NCI-H82 treated with DMSO at 0.1 percent for 48 hours (cell line): ENCODE measurements at regions not wholly inside any gene's neighbourhood (a gene's known extent, or its start where the extent isn't known, plus 50 kb on each side); places are given as distances from the start of the nearest gene placed in this dataset.
A peak's percentile ranks its signal among the peaks of the same experiment; 100 is the strongest.

Source experiments
- DNase-seq: peaks from one replicate; lab custom pipeline; 2025; ENCODE audit not compliant: unreplicated experiment; lab: John Stamatoyannopoulos, UW

DNA sequence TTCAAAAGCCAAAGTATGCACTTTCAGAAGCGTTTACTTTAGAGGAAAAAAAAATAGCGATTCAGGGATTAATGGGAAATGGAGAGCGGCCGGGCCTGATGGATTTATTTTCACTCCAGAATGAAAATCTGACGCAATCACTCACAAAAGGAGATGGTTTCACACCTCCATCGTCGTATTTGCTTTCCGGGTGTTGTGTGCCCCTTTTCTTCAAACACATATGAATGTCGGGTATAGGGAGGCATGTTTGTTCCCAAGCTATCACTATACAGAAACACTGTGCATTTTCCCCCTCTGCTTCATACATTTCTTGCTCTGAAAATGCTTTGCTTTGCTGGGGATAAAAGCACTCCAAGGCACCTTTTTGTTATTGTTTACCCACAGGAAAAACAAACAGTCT lies 562.2 kb upstream of the ZFHX3 start:
- DNase-seq, result no peak

DNA sequence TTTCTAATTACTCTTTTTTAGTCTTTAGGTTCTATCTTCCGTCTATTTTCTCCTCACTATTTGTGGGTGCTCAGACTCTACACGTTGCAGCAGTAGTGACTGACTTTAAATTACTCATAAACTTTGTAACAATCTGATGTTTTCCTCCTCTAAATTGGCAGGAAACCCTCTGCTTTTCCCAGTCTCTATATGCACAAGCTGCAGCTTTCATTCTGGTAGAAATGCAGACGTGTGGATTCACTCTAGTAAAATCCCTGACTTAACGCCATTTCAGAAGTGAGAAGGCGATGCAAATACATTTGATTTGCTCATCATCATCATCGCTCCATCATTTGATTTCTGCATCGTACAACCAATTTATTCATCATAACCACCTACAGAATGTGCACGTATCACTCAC lies 561.0 kb upstream of the ZFHX3 start:
- DNase-seq, result no peak

DNA sequence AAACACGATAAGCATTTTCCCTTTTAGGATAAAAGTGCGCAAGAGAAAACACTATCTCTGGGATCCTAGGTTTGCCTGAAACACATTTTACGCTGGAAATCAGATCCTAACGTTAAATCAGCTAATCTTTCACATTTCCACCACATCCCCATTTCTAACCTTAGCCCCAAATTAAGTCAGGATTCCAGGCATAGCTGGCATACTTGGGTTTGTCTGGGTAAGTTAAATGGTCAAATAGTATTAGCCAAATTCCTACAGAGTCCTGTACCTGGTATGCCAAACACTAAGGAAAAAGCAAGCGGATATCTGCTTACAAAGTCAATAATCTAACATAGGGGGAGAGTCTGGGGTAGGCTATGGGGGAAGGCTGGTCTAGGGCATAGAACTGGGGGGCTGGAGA lies 557.4 kb upstream of the ZFHX3 start:
- DNase-seq, result no peak

DNA sequence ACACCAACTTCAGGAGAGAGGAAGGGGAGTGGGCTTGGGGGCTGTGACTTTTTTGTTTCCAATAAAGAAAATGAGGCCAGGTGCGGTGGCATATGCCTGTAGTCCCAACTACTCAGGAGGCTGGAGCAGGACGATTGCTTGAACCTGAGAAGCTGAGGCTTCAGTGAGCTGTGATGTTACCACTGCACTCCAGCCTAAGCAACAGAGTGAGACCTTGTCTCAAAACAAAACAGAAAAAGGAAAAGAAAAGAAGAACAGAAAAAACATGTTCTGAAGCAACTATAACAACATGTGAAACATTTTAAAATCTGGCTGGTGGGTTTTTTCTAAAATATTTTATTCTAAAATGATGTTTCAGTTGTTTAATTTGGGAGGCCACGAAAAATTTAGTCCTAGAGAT lies 554.0 kb upstream of the ZFHX3 start:
- no peak for DNase-seq

DNA sequence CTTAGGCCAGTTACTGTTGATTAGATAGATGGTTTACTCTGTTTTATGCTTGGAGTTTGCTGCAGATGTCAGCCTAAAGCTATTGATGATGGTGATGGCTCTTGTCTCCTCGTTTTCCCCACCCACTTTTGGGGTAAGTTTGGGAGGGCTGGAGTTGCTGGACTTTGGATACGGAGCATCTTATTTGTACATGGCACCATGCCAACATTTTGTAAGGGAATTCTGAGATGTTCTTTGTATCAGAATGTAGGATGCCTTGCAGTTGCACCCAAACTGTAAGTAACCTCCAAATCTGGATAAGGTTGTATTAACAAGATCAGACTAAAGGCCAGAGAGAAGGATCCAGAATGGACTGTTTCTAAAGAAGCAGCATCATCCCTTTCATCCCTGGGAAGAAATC lies 551.9 kb upstream of the ZFHX3 start:
- DNase-seq, result no peak

DNA sequence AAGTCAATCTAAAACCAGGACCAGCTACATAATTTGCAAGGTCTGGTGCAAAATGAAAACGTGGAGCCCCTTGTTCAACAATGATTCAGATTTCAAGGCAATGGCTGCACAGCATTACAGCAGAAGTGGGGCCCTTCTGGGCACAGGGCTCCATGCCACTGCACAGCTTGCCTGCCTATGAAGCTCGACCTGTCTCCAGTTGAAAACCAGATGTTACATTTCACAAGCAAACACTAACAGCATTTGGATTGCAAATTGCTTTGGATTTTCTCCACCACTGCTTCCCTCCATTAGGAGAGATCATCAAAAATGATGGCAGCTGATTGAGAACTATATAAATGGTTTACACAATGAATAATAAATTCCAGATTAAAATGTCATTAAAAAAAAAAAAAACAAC lies 551.4 kb upstream of the ZFHX3 start:
- no peak for DNase-seq

DNA sequence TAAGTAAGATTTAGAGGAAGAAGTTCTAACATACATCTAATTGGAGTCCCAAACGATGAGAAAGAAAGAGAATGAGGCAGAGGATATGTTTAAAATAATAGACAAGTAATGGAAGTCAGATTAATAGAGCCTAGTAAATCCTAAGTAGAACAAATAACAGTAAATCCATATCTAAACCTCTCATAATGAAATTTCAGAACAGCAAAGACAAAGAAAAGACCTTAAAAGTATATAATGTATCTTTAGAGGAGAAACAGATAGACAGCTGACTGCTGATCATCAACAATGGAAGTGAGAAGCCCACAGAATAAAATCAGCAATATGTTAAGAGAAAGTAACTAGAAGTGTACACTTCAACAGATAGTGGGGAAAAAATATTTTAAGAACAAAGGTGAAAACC lies 536.2 kb upstream of the ZFHX3 start:
- no peak for DNase-seq

DNA sequence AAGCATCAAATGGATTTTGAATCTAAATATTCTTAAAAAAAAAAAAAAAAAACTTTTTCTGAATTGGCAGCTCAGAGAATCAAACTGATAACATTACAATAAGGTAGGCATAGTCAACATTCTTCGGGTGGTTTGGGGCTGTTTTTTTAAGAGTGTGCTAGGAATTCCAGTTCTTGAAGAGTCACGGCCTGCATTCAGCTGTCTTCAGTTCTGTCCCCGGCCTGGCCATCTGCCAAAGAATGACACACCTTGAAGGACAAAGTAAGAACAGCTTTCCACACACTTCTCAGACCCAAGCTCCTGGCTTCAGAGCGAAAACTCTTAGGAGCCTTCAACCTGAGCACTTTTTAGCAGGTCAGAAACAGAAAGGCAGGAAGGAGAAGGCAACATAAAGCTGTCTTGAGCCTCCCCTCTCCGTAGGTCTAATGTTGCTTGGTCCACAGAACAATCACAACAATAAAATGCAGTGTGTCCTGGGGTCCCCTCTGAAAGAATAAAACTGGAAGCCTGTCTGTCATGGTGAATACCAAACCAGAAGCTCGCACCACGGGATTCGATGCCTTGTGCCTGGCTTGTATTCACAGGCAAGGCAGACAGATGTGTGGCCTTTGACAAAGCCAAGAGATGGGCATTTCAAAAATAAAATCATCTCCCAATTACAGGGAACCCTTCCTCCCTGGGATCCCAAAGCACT lies 524.4 kb upstream of the ZFHX3 start:
- no peak for DNase-seq

DNA sequence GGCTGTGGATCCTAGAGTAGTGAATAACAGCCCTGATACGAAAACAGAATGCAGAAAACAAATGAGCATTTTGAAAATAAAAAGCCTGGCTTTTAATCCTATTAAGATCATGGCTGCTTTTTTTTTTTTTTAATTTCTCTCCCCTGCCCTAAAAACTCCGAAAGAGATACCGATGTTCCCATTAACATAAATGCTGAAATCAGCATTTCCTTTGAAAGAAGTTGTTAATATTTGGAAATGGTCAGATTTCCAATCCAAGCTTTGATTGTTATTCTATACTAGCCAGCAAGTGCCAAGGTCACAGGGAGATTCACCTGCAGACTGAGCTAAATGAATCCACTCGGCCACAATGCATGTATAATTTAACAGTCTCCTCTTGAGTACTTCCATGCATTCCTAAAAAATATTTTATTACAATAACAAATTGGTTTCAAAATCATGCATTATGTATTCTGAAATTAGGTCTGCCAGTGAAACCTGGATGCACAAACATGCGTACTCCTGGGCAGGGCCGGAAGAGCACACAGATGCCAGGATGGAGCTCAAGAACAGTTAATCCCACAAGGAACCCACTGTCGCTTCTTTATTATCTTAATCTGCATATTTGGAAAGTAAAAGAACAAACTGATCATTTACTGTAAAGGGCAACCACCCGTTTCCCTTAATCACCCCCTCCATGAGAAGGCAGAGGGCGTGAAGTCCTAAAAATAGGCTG lies 521.5 kb upstream of the ZFHX3 start:
- no peak for DNase-seq

DNA sequence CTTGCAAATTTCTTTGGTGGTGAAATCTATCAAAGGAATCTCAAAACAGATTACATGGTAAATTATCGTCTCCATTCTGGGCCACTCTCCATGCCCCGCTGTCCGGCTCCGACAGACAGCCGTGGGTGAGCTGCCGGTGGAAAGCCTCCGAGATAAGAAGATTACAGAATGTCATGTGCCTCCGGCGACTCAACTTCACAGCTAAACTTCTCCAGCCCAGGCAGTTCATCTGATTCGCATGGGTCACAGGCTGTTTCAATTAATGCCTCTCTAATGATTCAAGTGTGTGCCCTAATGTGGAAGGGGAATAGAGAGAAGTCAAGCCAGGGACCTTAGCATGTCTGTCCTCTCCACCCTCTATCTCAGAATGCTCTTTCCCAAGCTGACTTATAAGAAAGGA lies 520.8 kb upstream of the ZFHX3 start:
- peak; percentile 29 for DNase-seq

DNA sequence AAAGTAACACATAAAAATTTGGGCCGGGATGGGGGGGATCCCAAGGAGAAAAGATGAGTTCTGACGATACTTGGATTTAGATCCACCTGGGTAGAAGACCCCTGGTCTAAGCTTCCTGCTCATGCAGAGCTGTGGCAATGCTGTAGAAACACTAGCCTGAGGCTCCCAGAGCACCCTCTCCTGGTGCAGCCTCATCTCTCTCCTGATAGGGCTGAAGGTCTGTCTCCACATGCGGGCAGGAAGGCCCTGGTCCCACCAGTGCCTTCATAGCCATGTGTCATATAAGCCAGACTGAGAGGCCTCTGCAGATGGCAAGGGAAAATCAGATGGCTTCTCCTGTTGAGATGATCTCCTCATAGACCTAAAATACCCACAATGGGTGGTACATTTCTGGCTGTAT lies 518.0 kb upstream of the ZFHX3 start:
- DNase-seq, result no peak

DNA sequence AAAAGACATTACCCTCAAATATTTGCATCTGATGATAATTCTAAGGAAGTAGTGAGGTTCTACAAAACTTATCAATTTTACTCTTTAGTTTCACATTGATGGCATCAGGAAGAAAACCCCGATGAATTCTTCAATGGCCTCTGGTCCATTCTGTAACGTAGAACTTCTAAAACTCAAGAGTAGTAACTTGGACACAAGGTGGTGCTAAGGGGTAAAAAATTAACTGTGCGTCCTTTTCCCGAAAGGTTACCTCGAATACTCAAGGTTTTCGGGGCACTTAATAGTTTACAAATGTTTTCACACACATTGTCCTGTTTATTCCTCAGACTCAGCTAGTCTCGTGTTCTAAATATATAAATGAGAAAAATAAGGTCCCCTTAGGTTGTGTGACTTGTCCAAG lies 517.3 kb upstream of the ZFHX3 start:
- no peak for DNase-seq

DNA sequence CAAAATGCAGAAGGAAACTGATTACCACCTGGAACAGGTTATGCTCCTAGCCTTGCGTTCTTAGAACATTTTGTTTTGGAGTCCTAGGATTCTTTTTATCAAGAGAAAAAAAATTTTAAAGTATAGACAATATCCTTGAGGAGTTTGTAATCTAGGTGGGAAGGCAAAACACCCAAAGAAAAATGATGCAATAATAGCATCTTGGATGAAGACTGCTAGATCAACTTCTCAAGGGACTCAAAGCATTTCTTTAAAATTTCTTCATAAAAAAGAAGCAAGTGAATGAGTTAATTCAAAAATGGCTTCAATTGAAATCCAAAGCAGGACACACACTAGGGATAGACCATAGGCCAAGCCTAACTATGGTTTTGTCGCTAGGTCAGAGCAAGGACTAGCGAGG lies 515.8 kb upstream of the ZFHX3 start:
- DNase-seq, result no peak

DNA sequence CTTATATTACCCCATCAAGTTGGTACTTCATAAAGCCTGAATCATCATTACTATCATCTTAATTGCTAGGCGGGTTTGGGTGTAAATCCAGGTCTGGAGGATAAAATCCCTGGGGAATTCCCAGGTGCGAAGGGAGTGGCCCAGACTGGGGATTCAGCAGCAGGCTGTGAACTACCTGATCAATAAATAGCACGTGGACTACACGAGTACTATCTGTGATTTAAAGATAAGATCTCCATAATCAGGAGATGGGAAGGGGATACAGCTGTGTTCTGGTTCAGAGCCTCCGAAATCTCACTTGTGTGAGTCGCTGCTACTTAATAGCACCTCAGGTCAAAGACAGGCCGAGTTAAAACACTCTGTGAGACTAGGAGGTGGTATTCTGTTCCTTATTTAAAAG lies 512.6 kb upstream of the ZFHX3 start:
- no peak for DNase-seq

DNA sequence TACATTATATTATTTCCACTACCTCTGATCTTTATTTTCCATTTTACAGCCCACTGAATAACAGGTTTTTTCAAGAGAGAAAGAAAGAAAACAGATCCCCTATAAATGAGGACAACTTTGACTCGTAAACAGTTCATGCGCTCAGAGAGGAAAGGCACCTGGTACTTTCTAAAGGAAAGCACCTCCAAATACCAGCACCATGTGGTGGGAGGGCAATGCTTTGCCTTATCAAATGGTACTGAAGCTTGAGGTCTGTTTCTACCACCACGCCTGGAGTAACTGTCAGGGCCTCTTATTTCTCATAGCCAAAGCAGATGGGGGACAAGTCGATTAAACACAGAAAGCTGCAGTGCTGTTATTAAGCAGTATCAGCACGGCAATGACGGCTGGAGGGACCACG lies 510.3 kb upstream of the ZFHX3 start:
- DNase-seq, result no peak

DNA sequence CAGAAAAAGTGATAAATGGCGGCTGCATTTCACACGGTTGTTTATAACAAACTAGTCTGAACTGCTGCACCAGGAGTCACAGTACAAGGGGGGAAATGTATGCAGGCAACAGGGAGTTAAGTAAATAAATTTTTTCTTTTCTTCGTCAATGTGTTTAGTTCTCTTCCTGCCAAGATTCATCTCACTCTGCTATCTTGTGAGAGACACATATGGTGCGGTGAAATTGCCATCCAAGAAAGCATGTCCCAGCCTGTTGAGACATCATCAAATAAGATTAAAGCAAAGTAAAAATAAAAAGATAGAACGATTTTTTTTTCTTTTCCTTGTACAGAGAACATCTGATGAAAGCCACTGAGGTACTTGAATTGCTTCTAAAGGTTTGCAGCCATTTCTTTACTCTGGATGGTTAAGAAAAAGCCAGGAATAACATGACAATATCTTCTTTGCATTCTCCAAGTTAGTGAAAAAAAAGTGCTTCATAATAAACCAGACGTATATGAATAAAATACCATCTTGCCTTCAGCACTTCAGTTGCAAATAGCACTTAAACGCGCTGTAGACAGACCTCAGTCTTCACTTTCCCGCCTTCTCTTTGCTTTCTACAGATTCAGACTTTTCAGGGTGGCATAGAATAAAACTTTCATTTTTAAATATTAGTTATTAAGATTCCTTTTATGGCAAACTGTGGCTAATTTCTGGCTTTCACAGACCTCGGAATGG lies 506.2 kb upstream of the ZFHX3 start:
- no peak for DNase-seq

DNA sequence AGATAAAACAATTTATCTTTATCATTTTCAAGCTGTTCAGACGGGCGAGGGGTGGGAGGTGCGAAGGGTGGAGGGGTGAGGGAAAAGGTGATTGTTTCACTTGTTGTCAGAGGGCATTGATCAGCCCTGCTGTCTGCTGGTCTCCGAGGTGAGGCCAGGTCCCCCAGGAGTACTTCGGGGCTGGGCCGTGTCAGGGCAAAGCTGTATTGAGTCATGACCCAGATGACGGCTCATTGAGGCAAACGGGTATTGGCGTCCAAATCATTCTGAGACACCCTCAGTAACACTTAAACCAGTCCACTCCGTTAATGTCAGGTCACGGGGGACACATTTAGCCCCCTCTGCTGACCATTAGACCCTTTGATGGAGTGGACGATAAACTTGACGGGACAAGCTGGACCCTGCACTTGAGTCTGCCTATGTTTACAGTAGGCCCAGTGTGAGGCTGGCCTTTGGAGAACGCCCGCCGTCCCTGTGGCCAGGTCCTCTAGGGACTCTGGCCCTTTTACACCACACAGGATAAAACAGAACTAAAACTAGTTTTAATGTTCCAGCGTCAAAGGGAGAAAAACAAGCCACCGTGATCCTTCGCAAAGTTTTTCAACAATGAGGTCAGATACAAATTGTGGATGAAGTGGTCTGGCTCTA lies 502.2 kb upstream of the ZFHX3 start:
- no peak for DNase-seq

DNA sequence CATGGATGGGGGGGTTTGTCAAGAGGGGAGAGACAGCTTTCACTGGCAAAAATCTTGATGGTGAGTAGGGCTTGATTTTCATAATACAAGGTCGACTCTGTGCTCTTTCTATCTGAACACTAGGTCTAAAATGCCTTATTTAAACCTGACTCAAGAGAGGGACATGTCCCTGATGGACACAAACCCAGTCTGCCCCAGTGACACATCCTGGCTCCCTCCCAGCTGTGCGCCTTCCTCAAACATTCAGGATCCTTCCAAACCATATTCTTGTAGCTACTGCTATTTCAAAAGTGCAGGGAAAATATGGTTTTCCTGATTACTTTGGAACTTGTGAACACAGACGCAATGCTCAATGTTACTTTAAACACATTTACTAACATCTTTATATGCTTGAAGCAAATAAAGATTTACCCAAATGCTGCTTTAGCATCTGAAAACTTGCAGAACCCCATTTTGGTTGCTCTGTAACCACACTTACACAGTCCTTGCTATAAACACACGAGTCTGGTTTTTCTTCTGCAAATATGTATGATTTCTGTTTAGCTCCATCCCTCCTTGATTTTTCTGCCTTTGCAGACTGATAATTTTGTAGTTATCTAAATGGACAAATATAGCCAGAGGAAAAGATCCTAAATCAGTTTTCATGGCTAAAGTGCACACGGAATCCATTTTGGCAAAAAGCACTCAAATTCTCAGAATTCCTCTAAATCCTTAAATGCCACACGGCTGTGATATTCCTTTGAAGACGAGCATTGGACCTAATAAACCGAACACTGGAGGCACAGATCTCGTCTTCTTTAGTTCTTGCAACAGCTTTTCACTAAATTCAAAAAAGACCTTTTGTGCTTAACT lies 499.9 kb upstream of the ZFHX3 start:
- DNase-seq, result no peak

DNA sequence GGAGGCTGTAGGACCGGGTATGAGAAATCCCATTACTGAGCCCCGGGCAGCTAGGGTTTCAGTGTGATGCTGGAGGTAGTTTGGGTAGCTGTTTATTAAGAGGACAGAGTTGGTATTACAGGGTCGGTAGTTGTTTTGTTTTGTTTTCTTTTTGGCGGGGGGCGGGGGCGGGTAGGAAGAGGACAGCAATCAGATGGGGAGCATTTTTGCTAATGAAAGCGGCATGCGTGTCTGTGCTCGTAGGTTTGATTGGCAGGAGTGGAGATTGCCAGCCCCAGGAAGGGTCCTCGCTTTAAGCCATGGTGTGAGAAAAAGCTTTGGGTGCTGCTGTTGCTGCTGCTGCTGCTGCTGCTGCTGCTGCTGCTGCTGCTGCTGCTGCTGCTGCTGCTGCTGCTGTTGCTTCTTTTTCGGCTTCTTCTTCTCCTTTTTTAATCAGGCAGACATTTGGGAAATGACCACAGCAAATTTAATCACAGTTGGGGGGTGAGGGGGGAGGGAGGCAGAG lies 498.5 kb upstream of the ZFHX3 start:
- no peak for DNase-seq

DNA sequence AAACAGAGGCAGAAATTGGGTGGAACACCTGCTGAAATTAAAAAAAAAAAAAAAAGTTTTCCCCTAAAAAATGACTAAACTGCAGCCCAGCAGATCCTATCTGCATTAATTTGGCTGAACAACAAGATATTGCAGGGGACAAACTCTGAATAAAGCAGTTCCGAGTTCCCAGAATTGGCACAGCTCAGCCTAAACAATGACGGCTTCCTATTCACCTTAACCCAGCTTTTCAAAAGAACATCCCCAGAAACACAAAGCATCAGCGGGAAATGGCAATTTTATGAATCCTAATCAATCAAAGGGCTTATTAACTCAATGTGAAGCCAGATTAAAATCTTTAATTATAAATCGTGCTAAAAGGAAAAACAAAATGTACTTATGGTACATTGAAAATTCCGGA lies 497.8 kb upstream of the ZFHX3 start:
- DNase-seq, result no peak

DNA sequence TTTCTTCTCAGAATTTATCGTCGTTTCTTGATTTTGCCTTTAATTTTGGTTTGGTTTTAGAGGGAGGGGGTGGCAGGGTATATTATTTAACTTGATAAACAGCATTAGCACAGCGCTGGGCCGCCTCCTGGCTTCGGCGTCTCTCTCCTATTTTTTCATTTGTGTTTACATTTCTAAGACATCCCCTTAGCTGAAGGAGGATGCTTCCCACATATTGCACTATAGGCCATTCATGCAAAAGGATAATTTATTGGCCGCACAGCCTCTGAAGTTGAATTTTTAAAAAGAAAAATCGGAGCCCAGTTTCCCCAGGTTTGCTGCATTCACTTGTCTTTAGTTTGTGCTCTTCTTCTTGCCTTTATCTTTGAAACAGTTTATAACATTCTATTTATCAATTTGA lies 497.4 kb upstream of the ZFHX3 start:
- DNase-seq, result no peak
